GM10248 (cell line): ENCODE measurements at regions not wholly inside any gene's neighbourhood (a gene's known extent, or its start where the extent isn't known, plus 50 kb on each side); places are given as distances from the start of the nearest gene placed in this dataset.
"Not testable (repeated sequence)": the region's sequence is repeated elsewhere in the genome, so short reads cannot be mapped to it uniquely, and the experiment has no call there.

Experiments
- CTCF ChIA-PET: fragments of 300-600 bp; sonication (Branson Sonifier 250); formaldehyde crosslinking; extraction: SDS; loops from one replicate; lab custom pipeline; 2021; ENCODE audit warnings: antibody characterized with exemption; lab: Yijun Ruan, JAX
- POLR2A ChIA-PET: fragments of 350-650 bp; sonication (Branson Sonifier 250); formaldehyde crosslinking; extraction: SDS; loops from one replicate; lab custom pipeline; 2020; ENCODE audit warnings: antibody characterized with exemption; lab: Yijun Ruan, JAX
- DNase-seq: peaks from one replicate; pipeline ENCODE4 v3.0.0; 2012; ENCODE audit errors: extremely low spot score
- TF ChIP-seq, protein P1 (sequence below): IDR thresholded peaks from 2 replicates; pipeline ENCODE4 v1.5.1; 2012; ENCODE audit warnings: mild to moderate bottlenecking, low read depth; ENCODE audit errors: extremely low read depth, missing control alignments, control extremely low read depth

DNA sequence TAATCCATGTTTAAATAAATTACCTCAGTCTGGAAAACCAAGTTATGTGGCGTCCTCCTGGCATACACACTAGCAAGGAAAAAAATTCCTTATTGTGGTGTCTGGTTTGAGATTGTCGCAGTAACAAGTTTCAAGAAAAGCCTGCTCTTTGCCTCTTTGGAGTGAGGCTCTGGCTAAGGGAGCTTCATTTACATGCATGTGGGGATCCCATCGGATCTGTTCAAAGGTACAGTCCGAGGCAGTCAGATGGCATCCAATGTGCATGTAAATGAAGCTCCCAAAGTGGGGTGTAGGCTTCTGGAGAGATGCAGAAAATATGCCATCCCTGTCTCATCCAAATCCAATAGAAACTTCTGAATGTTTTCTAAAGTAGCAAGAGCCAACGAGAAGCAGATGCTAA is 199.5 kb upstream of the FBXL4 start:
- ChIA-PET CTCF (interaction anchor here (0.7 to 15.7 kb wide), 7 partner anchors 9 to 96 kb away, joined by 3 to 145 read pairs (median 4); no protein-coding TSS in a partner anchor), POLR2A (no interaction called here)
- no peak for DNase-seq
- TF ChIP-seq, protein P1, sequence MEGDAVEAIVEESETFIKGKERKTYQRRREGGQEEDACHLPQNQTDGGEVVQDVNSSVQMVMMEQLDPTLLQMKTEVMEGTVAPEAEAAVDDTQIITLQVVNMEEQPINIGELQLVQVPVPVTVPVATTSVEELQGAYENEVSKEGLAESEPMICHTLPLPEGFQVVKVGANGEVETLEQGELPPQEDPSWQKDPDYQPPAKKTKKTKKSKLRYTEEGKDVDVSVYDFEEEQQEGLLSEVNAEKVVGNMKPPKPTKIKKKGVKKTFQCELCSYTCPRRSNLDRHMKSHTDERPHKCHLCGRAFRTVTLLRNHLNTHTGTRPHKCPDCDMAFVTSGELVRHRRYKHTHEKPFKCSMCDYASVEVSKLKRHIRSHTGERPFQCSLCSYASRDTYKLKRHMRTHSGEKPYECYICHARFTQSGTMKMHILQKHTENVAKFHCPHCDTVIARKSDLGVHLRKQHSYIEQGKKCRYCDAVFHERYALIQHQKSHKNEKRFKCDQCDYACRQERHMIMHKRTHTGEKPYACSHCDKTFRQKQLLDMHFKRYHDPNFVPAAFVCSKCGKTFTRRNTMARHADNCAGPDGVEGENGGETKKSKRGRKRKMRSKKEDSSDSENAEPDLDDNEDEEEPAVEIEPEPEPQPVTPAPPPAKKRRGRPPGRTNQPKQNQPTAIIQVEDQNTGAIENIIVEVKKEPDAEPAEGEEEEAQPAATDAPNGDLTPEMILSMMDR: no peak

DNA sequence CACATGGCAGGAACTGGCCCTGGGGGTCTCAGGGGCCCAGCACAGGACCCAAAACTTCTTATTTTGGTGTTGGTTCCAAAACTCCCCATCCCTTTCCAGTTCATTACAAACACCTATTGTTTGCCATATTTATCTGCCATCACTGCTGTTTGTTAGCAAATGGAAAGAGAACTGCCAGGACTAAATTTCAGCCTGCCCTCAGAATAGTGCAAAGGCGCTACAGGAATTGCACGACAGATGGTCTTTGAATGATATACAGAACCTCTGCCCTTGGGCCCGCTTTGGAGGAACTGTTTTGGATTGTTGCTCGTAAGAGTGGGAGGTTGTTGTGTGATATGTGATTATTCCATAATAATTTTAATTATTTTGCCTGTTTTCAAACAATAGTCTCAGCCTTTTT is 199.0 kb upstream of the FBXL4 start:
- CTCF ChIA-PET: interaction anchor here (0.8 to 15.7 kb wide), 6 partner anchors 8 to 96 kb away, joined by 3 to 145 read pairs (median 4); no protein-coding TSS in a partner anchor
- no peak for DNase-seq
- TF ChIP-seq, protein P1: no peak
- POLR2A ChIA-PET: no interaction called here

DNA sequence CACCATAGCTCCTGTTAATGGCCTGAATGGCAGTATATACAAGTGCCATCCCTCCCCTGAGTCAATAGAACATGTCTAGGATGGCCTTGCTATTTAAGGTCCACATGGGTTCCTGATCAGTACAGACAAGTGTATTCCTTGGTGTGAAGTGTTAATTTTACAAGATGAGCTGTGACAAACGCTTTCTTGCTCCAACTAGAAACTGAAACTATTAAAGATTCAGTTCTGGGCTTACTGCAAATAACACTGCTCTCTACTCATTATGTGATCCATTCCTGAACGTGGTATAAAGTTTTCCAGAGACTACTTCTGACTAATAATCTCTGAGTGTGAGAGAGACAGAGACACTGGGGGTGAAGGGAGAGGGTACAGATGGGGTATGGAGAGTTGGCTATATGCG is 198.0 kb upstream of the FBXL4 start:
- ChIA-PET POLR2A (no interaction called here), CTCF (interaction anchor here (0.8 to 15.7 kb wide), 5 partner anchors 9 to 97 kb away, joined by 3 to 145 read pairs (median 3); no protein-coding TSS in a partner anchor)
- TF ChIP-seq, protein P1: no peak
- no peak for DNase-seq

DNA sequence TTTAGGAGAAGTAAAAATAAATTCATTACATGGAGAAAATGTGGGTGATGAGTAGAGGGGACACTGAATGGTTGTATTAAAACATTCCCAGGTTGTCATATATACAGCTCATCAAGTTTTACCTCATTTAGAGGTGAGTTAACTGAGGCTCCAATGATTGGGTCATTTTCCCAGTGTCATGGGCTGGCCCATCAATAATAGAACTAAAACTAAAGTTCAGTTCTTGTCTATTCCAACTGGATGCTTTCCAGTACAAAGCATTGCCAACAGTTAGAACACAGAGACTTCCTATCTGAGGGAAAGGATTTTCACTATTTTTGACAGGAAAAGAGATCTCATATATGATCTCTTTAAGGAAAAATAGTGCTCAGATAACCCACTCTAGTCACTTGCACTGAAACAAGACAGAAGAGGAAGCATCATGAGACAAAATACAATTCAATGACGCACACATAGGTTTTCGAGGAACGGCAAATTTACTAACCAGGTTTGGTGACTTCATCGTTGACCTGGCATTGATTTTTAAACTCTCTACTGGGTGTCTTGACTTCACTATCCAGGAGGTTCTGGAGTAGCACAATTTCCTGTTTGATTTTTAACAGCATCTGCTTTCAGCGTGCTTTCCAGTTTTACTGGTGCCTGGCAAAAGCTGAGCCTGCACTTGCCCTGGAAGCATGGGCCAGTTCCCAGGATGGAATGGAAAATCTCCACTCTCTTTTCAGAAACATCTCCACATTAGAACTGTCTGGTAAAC is 195.5 kb upstream of the FBXL4 start:
- ChIA-PET CTCF (interaction anchor here (1.9 to 2.1 kb wide), 2 partner anchors 8 to 13 kb away, joined by 6 to 9 read pairs; no protein-coding TSS in a partner anchor), POLR2A (no interaction called here)
- TF ChIP-seq, protein P1: no peak

DNA sequence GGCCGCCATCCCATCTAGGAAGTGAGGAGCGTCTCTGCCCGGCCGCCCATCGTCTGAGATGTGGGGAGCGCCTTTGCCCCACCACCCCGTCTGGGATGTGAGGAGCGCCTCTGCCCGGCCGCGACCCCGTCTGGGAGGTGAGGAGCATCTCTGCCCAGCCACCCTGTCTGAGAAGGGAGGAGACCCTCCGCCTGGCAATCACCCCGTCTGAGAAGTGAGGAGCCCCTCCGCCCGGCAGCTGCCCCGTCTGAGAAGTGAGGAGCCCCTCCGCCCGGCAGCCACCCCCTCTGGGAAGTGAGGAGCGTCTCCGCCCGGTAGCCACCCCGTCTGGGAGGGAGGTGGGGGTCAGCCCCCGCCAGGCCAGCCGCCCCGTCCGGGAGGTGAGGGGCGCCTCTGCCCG is 194.2 kb upstream of the FBXL4 start:
- POLR2A ChIA-PET, DNase-seq: not testable (repeated sequence)
- CTCF ChIA-PET: interaction anchor here (1.9 kb wide), 1 partner anchor 100 kb away, joined by 6 read pairs; no protein-coding TSS in a partner anchor

More for the DNA sequence above, 195.5 kb upstream of the FBXL4 start:
- no peak for DNase-seq

DNA sequence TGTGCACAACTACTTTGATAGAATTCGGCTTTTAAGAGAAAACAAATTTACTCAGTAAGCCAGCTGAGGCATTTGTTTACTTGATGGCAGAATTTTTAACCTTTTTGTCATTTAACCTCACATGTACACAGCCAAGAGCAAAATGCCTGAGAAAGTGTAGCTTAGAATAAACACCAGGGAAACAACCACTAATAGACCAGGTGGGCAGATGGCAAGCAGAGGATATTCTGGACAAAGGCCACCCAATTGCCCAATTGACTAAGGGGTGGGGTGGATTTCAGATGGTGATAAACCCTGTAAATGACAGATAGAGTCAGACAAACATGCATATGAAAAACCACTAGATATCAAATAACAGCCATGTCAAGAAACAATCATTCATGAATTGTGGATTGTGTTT is 190.7 kb upstream of the FBXL4 start:
- POLR2A ChIA-PET: no interaction called here
- DNase-seq: no peak
- TF ChIP-seq, protein P1: no peak

DNA sequence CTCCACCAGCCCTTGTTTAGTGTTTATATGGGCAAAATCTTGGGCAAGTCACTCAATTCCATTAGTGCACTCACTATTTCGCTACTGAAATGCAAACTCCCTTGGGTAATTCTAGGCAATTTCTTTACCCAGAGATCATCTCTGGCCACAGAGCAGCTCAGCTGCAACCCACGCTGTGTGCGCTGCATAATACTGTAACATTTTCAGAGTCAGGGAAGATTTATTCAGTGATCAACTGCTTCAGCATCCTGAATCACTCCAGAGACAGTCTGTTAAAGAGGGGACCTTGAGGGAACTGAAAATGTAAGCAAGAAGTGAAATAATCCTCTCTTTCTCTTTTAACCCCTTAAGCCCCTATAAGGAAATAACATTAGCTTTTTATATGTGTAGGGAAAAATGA is 189.6 kb upstream of the FBXL4 start:
- ChIA-PET CTCF (interaction anchor here (1.2 to 1.7 kb wide), 2 partner anchors 10 to 28 kb away, joined by 3 to 5 read pairs; no protein-coding TSS in a partner anchor), POLR2A (no interaction called here)
- DNase-seq: no peak
- TF ChIP-seq, protein P1: no peak

More for the DNA sequence above, 190.7 kb upstream of the FBXL4 start:
- CTCF ChIA-PET: interaction anchor here (0.8 to 1.8 kb wide), 5 partner anchors 9 to 104 kb away, joined by 3 to 15 read pairs (median 3); no protein-coding TSS in a partner anchor
